Skeletal muscle tissue (tissue), 3 donors: ENCODE measurements at regions not wholly inside any gene's neighbourhood (a gene's known extent, or its start where the extent isn't known, plus 50 kb on each side); places are given as distances from the start of the nearest gene placed in this dataset.

Source experiments
- H3K27ac ChIP-seq: one replicate; pipeline ENCODE4 v1.7.0; 2013; ENCODE audit warnings: mild to moderate bottlenecking, low read depth, low read length, inconsistent platforms
- H3K27me3 ChIP-seq, 3 donors: one replicate each; pipeline ENCODE4 v1.7.0; 2013; ENCODE audit warnings: low read length in 3 of 3; ENCODE audit not compliant: control insufficient read depth in 3 of 3, insufficient read depth in 3 of 3
- H3K36me3 ChIP-seq, 3 donors: one replicate each; pipeline ENCODE4 v1.7.0; 2013; ENCODE audit warnings: low read length in 3 of 3; ENCODE audit not compliant: control insufficient read depth in 3 of 3, insufficient read depth in 3 of 3
- H3K4me1 ChIP-seq, 3 donors: one replicate each; pipeline ENCODE4 v1.7.0; 2013; ENCODE audit warnings: low read length in 3 of 3, mild to moderate bottlenecking in 3 of 3; ENCODE audit not compliant: control insufficient read depth in 3 of 3, insufficient read depth in 3 of 3
- H3K4me3 ChIP-seq, 3 donors: one replicate each; pipeline ENCODE4 v1.7.0; 2013; ENCODE audit warnings: low read length in 3 of 3
- H3K9ac ChIP-seq, 3 donors: one replicate each; pipeline ENCODE4 v1.7.0; 2013; ENCODE audit warnings: low read length in 3 of 3, mild to moderate bottlenecking in 3 of 3, moderate library complexity in 2 of 3, low read depth in 1 of 3
- H3K9me3 ChIP-seq, 3 donors: one replicate each; pipeline ENCODE4 v1.7.0; 2013; ENCODE audit warnings: low read length in 3 of 3; ENCODE audit not compliant: control insufficient read depth in 3 of 3
- donor health status: Osteomylitis.

GRCh38 chr17:77880711-77881450, 77.6 kb upstream of the TNRC6C start:
- Histone ChIP-seq H3K27ac (peak overlapping the region; percentile 51), H3K27me3 (peaks cover 0 to 16% (median 4%) of the 10 kb centered on the region in 3 donors), H3K9me3 (peaks cover 0 to 2% (median under 1%) of the 10 kb centered on the region in 3 donors), H3K4me1 (peaks cover 27 to 28% (median 27%) of the 10 kb centered on the region in 3 donors), H3K9ac (peak overlapping the region in 1 of 3 donors; percentile 33), H3K36me3 (no peaks in the 10 kb centered on the region), H3K4me3 (no peak overlapping the region)

GRCh38 chr17:77881545-77881944, 77.0 kb upstream of the TNRC6C start:
- Histone ChIP-seq H3K27me3 (peaks cover 4 to 21% (median 4%) of the 10 kb centered on the region in 3 donors), H3K9me3 (no peaks in the 10 kb centered on the region), H3K9ac (peak overlapping the region in 1 of 3 donors; percentile 33), H3K27ac (peak overlapping the region; percentile 51), H3K36me3 (no peaks in the 10 kb centered on the region), H3K4me3 (peak overlapping the region in 2 of 3 donors; percentile 39 to 45), H3K4me1 (peaks cover 27 to 33% (median 28%) of the 10 kb centered on the region in 3 donors)

- Histone ChIP-seq H3K9me3 (no peaks in the 10 kb centered on the region), H3K27ac (peak overlapping the region; percentile 51), H3K9ac (no peak overlapping the region), H3K27me3 (peaks cover 5 to 22% (median 7%) of the 10 kb centered on the region in 3 donors), H3K36me3 (no peaks in the 10 kb centered on the region), H3K4me1 (peaks cover 27 to 35% (median 32%) of the 10 kb centered on the region in 3 donors), H3K4me3 (peak overlapping the region in 2 of 3 donors; percentile 39 to 45)
Observed at GRCh38 chr17:77882040-77882439, 76.5 kb upstream of the TNRC6C start.

GRCh38 chr17:77882481-77883212, 75.9 kb upstream of the TNRC6C start:
- Histone ChIP-seq H3K4me1 (peaks cover 33 to 42% (median 38%) of the 10 kb centered on the region in 3 donors), H3K36me3 (no peaks in the 10 kb centered on the region), H3K4me3 (peak overlapping the region in 1 of 3 donors; percentile 39), H3K9ac (peak overlapping the region in 1 of 3 donors; percentile 40), H3K27ac (peak overlapping the region; percentile 30), H3K9me3 (no peaks in the 10 kb centered on the region), H3K27me3 (peaks cover 5 to 22% (median 10%) of the 10 kb centered on the region in 3 donors)

- H3K36me3 ChIP-seq, result no peaks in the 10 kb centered on the region
- H3K4me1 ChIP-seq, result peaks cover 39 to 47% (median 43%) of the 10 kb centered on the region in 3 donors
- peaks cover 5 to 22% (median 12%) of the 10 kb centered on the region in 3 donors for H3K27me3 ChIP-seq
- no peaks in the 10 kb centered on the region for H3K9me3 ChIP-seq
- peak overlapping the region; percentile 30 for H3K27ac ChIP-seq
- H3K4me3 ChIP-seq, result no peak overlapping the region
- H3K9ac ChIP-seq, result no peak overlapping the region
Observed at GRCh38 chr17:77883213-77883650, 75.3 kb upstream of the TNRC6C start.

- Histone ChIP-seq H3K9me3 (no peaks in the 10 kb centered on the region), H3K4me1 (peaks cover 41 to 48% (median 43%) of the 10 kb centered on the region in 3 donors), H3K4me3 (no peak overlapping the region), H3K27ac (no peak overlapping the region), H3K36me3 (no peaks in the 10 kb centered on the region), H3K9ac (peak overlapping the region in 1 of 3 donors; percentile 36), H3K27me3 (peaks cover 5 to 22% (median 13%) of the 10 kb centered on the region in 3 donors)
Observed at GRCh38 chr17:77884019-77884418, 74.5 kb upstream of the TNRC6C start.

- no peak overlapping the region for H3K4me3 ChIP-seq
- H3K27ac ChIP-seq, result no peak overlapping the region
- no peaks in the 10 kb centered on the region for H3K36me3 ChIP-seq
- H3K9ac ChIP-seq, result no peak overlapping the region
- H3K9me3 ChIP-seq, result no peaks in the 10 kb centered on the region
- peaks cover 41 to 48% (median 43%) of the 10 kb centered on the region in 3 donors for H3K4me1 ChIP-seq
- peaks cover 5 to 16% (median 15%) of the 10 kb centered on the region in 3 donors for H3K27me3 ChIP-seq
Observed at GRCh38 chr17:77884967-77885641, 73.4 kb upstream of the TNRC6C start.

- H3K4me1 ChIP-seq, result peaks cover 36 to 43% (median 38%) of the 10 kb centered on the region in 3 donors
- H3K27me3 ChIP-seq, result peaks cover 5 to 15% (median 12%) of the 10 kb centered on the region in 3 donors
- H3K36me3 ChIP-seq, result no peaks in the 10 kb centered on the region
- H3K4me3 ChIP-seq, result no peak overlapping the region
- H3K9ac ChIP-seq, result no peak overlapping the region
- no peaks in the 10 kb centered on the region for H3K9me3 ChIP-seq
- H3K27ac ChIP-seq, result no peak overlapping the region
Observed at GRCh38 chr17:77885678-77886386, 72.7 kb upstream of the TNRC6C start.

- Histone ChIP-seq H3K9ac (no peak overlapping the region), H3K27ac (no peak overlapping the region), H3K4me3 (no peak overlapping the region), H3K4me1 (peaks cover 31 to 38% (median 33%) of the 10 kb centered on the region in 3 donors), H3K9me3 (no peaks in the 10 kb centered on the region), H3K36me3 (no peaks in the 10 kb centered on the region), H3K27me3 (peaks cover 5 to 15% (median 12%) of the 10 kb centered on the region in 3 donors)
Observed at GRCh38 chr17:77886387-77886728, 72.1 kb upstream of the TNRC6C start.
